ENCODE measurements at regions not wholly inside any gene's neighbourhood (a gene's known extent, or its start where the extent isn't known, plus 50 kb on each side); places are given as distances from the start of the nearest gene placed in this dataset.

DNA sequence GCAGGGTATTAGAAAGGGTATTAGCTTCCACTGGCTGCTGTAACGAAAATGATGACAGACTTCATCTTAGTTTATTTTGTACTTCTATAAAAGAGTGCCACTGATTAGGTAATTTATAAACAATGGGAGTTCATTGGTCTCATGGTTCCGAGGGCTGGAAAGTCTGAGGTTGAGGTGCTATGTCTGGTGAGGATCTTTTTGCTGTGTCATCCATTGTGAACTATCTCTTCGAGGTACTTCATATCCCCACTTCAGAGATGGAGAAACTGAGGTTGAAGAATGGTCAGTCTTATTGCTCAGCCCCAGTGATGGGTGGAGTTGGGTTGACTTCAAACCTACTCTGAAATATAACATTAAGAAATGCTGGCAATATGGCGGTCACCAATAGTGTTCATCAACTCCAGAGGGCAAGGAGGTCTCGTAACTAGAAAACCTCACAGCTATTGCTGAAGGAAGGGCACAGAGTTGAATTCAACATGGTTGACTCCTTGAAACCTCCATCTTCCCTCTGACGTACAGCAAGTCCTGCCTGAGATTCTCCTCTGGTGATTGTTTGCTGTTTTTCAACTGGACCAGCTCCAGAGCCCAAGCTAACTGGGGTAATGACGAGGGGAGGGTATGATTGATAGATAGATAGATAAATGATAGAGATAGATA is 53.6 kb upstream of the SHOX start:
- TF ChIP-seq, protein P1, sequence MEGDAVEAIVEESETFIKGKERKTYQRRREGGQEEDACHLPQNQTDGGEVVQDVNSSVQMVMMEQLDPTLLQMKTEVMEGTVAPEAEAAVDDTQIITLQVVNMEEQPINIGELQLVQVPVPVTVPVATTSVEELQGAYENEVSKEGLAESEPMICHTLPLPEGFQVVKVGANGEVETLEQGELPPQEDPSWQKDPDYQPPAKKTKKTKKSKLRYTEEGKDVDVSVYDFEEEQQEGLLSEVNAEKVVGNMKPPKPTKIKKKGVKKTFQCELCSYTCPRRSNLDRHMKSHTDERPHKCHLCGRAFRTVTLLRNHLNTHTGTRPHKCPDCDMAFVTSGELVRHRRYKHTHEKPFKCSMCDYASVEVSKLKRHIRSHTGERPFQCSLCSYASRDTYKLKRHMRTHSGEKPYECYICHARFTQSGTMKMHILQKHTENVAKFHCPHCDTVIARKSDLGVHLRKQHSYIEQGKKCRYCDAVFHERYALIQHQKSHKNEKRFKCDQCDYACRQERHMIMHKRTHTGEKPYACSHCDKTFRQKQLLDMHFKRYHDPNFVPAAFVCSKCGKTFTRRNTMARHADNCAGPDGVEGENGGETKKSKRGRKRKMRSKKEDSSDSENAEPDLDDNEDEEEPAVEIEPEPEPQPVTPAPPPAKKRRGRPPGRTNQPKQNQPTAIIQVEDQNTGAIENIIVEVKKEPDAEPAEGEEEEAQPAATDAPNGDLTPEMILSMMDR (IDR thresholded peaks at IDR 0.05; ENCODE audit: borderline replicate concordance), result no peak
- no peak for DNase-seq
- Histone ChIP-seq H3K9me3 (replicated peaks) (peaks cover 29% of the 10 kb centered on the region), H3K27ac (replicated peaks) (no peak overlapping the region), H3K36me3 (no peaks in the 10 kb centered on the region), H3K4me3 (no peak overlapping the region), H3K27me3 (ENCODE audit: low read depth) (no peaks in the 10 kb centered on the region), H3K4me1 (no peaks in the 10 kb centered on the region)
- intact Hi-C loops (cut with micrococcal nuclease), result no loop called here

DNA sequence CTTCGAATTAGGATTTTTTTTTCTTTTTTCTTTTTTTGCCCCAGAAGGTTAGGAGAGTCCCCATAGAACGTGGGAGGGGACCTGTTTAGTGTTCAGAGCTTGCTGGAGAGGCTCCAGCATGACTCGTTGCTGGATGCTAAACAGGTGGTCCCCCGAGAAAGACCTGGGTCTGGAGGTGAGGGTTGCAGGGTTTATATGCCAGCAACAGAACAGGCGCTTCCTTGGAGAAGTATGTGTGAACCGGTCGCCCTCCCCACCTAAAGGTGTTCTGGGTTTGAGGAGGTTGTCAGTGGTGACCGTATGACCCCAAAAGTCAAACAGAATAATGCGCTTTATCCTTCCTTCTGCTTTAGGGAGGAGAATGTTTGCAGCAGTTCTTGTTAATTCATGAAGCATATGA is 52.1 kb upstream of the SHOX start:
- intact Hi-C loops (cut with micrococcal nuclease), result no loop called here
- H3K36me3 ChIP-seq, result no peaks in the 10 kb centered on the region
- H3K27me3 ChIP-seq (ENCODE audit: low read depth), result no peaks in the 10 kb centered on the region
- TF ChIP-seq, protein P1 (IDR thresholded peaks at IDR 0.05; ENCODE audit: borderline replicate concordance), result no peak
- peaks cover 29% of the 10 kb centered on the region for H3K9me3 ChIP-seq (replicated peaks)
- H3K4me3 ChIP-seq, result no peak overlapping the region
- no peaks in the 10 kb centered on the region for H3K4me1 ChIP-seq
- H3K27ac ChIP-seq (replicated peaks), result no peak overlapping the region
- no peak for DNase-seq

DNA sequence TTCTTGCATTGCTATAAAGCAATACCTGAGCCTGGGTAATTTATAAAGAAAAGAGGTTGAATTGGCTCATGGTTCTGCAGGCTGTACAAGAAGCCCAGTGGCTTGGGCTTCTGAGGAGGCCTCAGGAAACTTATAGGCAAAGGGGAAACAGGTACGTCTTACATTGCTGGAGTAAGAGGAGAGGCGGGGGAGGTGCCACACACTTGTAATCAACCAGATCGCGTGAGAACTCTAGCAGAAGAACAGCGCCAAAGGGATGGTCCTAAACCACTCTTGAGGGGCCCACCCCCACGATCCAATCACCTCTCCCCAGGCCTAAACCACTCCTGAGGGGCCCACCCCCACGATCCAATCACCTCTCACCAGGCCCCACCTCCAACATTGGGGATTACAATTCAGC is 50.6 kb upstream of the SHOX start:
- Histone ChIP-seq H3K36me3 (no peaks in the 10 kb centered on the region), H3K4me1 (no peaks in the 10 kb centered on the region), H3K27ac (replicated peaks) (no peak overlapping the region), H3K27me3 (ENCODE audit: low read depth) (peaks cover 2% of the 10 kb centered on the region), H3K4me3 (no peak overlapping the region), H3K9me3 (replicated peaks) (peaks cover 24% of the 10 kb centered on the region)
- intact Hi-C loops (cut with micrococcal nuclease), result no loop called here
- no peak for DNase-seq
- TF ChIP-seq, protein P1 (IDR thresholded peaks at IDR 0.05; ENCODE audit: borderline replicate concordance), result no peak

Data from left ventricle myocardium inferior (tissue), 1 donor.